HEK293 (cell line): ENCODE measurements at regions not wholly inside any gene's neighbourhood (a gene's known extent, or its start where the extent isn't known, plus 50 kb on each side); places are given as distances from the start of the nearest gene placed in this dataset.

Source experiments
- CTCF ChIA-PET: fragments of 350-600 bp; formaldehyde crosslinking; extraction: SDS; loops from one replicate; lab custom pipeline; 2021; ENCODE audit warnings: antibody characterized with exemption; lab: Yijun Ruan, JAX
- POLR2A ChIA-PET: fragments of 300-600 bp; formaldehyde crosslinking; extraction: SDS; loops from one replicate; lab custom pipeline; 2020; ENCODE audit warnings: antibody characterized with exemption, inconsistent platforms; lab: Yijun Ruan, JAX
- H3K27ac ChIP-seq: fragments of 200-500 bp; sonication (Bioruptor generic); 2 replicates; pipeline ENCODE4 v1.5.1; 2014; ENCODE audit warnings: low read depth, low read length, control low read depth, inconsistent platforms; ENCODE audit errors: extremely low read depth
- H3K36me3 ChIP-seq, 2 experiments: fragments of 200-500 bp in 1 of 2; sonication (Bioruptor generic) in 1 of 2; 1 replicate in 1 of 2; 2 replicates in 1 of 2; pipeline ENCODE4 v1.5.1; 2014 to 2017; ENCODE audit warnings: inconsistent platforms in 2 of 2, low read length in 2 of 2; ENCODE audit not compliant: control insufficient read depth in 2 of 2, insufficient read depth in 1 of 2
- H3K4me1 ChIP-seq: fragments of 200-500 bp; sonication (Bioruptor generic); 2 replicates; pipeline ENCODE4 v1.5.1; 2014; ENCODE audit warnings: mild to moderate bottlenecking, low read length, inconsistent platforms; ENCODE audit not compliant: control insufficient read depth, insufficient read depth
- H3K4me3 ChIP-seq: 2 replicates; pipeline ENCODE4 v1.5.1; 2011; ENCODE audit warnings: low read depth, mild to moderate bottlenecking, control low read depth, low read length, moderate library complexity
- H3K9me3 ChIP-seq: fragments of 200-500 bp; sonication (Bioruptor generic); 2 replicates; pipeline ENCODE4 v1.5.1; 2014; ENCODE audit warnings: low read depth, low read length, inconsistent platforms; ENCODE audit not compliant: control insufficient read depth, insufficient read depth
- HOXA7 ChIP-seq: sonication (generic); formaldehyde crosslinking; IDR thresholded peaks from 2 replicates; pipeline ENCODE4 v1.8.1; 2022; ENCODE audit warnings: missing genetic modification reagents, borderline replicate concordance
- HOXC10 ChIP-seq: sonication (generic); formaldehyde crosslinking; IDR thresholded peaks from 2 replicates; pipeline ENCODE4 v1.8.1; 2023; ENCODE audit warnings: mild to moderate bottlenecking, missing genetic modification reagents
- OSR2 ChIP-seq: fragments of 450-650 bp; formaldehyde crosslinking; IDR thresholded peaks from 2 replicates; pipeline ENCODE4 v1.5.1; 2016; ENCODE audit warnings: missing biosample characterization, missing genetic modification characterization
- ZBTB8A ChIP-seq: fragments of 450-650 bp; formaldehyde crosslinking; IDR thresholded peaks from 2 replicates; pipeline ENCODE4 v1.5.1; 2016; ENCODE audit warnings: missing biosample characterization, missing genetic modification characterization
- ZFP69B ChIP-seq: fragments of 450-650 bp; formaldehyde crosslinking; IDR thresholded peaks from 2 replicates; pipeline ENCODE4 v1.5.1; 2016; ENCODE audit warnings: missing biosample characterization, missing genetic modification characterization
- ZNF121 ChIP-seq: fragments of 450-650 bp; formaldehyde crosslinking; IDR thresholded peaks from 2 replicates; pipeline ENCODE4 v1.5.1; 2016; ENCODE audit warnings: missing biosample characterization, missing genetic modification characterization
- ZNF132 ChIP-seq: fragments of 450-650 bp; formaldehyde crosslinking; IDR thresholded peaks from 2 replicates; pipeline ENCODE4 v1.5.1; 2017; ENCODE audit warnings: missing biosample characterization, missing genetic modification characterization, borderline replicate concordance
- ZNF140 ChIP-seq: fragments of 450-650 bp; formaldehyde crosslinking; IDR thresholded peaks from 2 replicates; pipeline ENCODE4 v1.5.1; 2016; ENCODE audit warnings: missing biosample characterization, missing genetic modification characterization
- ZNF248 ChIP-seq: fragments of 450-650 bp; formaldehyde crosslinking; IDR thresholded peaks from 2 replicates; pipeline ENCODE4 v1.5.1; 2017; ENCODE audit warnings: missing biosample characterization, missing genetic modification characterization
- ZNF274 ChIP-seq, 2 experiments: fragments of 200-500 bp in 1 of 2; fragments of 450-650 bp in 1 of 2; sonication (Bioruptor generic) in 1 of 2; formaldehyde crosslinking in 1 of 2; IDR thresholded peaks; 2 replicates each; pipeline versions ENCODE4 v1.5.1 to v1.6.1; 2014 to 2016; ENCODE audit warnings: borderline replicate concordance in 1 of 2, inconsistent platforms in 1 of 2, low read length in 1 of 2, missing biosample characterization in 1 of 2, missing genetic modification characterization in 1 of 2
- ZNF311 ChIP-seq: fragments of 450-650 bp; formaldehyde crosslinking; IDR thresholded peaks from 2 replicates; pipeline ENCODE4 v1.5.1; 2017; ENCODE audit warnings: missing biosample characterization, missing genetic modification characterization, borderline replicate concordance
- ZNF394 ChIP-seq: fragments of 450-650 bp; formaldehyde crosslinking; IDR thresholded peaks from 2 replicates; pipeline ENCODE4 v1.5.1; 2016; ENCODE audit warnings: missing biosample characterization, missing genetic modification characterization, mild to moderate bottlenecking, moderate library complexity, borderline replicate concordance
- ZNF404 ChIP-seq: fragments of 450-650 bp; formaldehyde crosslinking; IDR thresholded peaks from 2 replicates; pipeline ENCODE4 v1.5.1; 2017; ENCODE audit warnings: missing biosample characterization, missing genetic modification characterization
- ZNF654 ChIP-seq: fragments of 450-650 bp; formaldehyde crosslinking; IDR thresholded peaks from 2 replicates; pipeline ENCODE4 v1.5.1; 2016; ENCODE audit warnings: low read depth, missing biosample characterization, missing genetic modification characterization
- ZNF747 ChIP-seq: fragments of 450-650 bp; formaldehyde crosslinking; IDR thresholded peaks from 2 replicates; pipeline ENCODE4 v1.5.1; 2016; ENCODE audit warnings: missing biosample characterization, missing genetic modification characterization
- ZNF76 ChIP-seq: fragments of 450-650 bp; formaldehyde crosslinking; IDR thresholded peaks from 2 replicates; pipeline ENCODE4; 2016; ENCODE audit warnings: low read depth, missing biosample characterization, missing genetic modification characterization, borderline replicate concordance
- ZNF768 ChIP-seq: fragments of 450-650 bp; formaldehyde crosslinking; IDR thresholded peaks from 2 replicates; pipeline ENCODE4 v1.5.1; 2018; ENCODE audit warnings: missing biosample characterization, mild to moderate bottlenecking, missing genetic modification characterization
- ZNF785 ChIP-seq: fragments of 450-650 bp; formaldehyde crosslinking; IDR thresholded peaks from 2 replicates; pipeline ENCODE4 v1.5.1; 2016; ENCODE audit warnings: missing biosample characterization, missing genetic modification characterization
- ZNF843 ChIP-seq: fragments of 450-650 bp; formaldehyde crosslinking; IDR thresholded peaks from 2 replicates; pipeline ENCODE4 v1.5.1; 2016; ENCODE audit warnings: missing biosample characterization, missing genetic modification characterization
- TF ChIP-seq, protein P1 (sequence below): fragments of 450-650 bp; formaldehyde crosslinking; IDR thresholded peaks from 2 replicates; pipeline ENCODE4 v1.5.1; 2016; ENCODE audit warnings: missing biosample characterization, missing genetic modification characterization
- TF ChIP-seq, protein P2 (sequence below): sonication (generic); formaldehyde crosslinking; IDR thresholded peaks from 2 replicates; pipeline ENCODE4 v1.8.1; 2022; ENCODE audit warnings: mild to moderate bottlenecking, moderate library complexity, missing genetic modification reagents
- TF ChIP-seq, protein P3 (sequence below): fragments of 450-650 bp; formaldehyde crosslinking; IDR thresholded peaks from 2 replicates; pipeline ENCODE4 v1.5.1; 2017; ENCODE audit warnings: missing biosample characterization, mild to moderate bottlenecking, missing genetic modification characterization, moderate library complexity
- TF ChIP-seq, protein P4 (sequence below): fragments of 450-650 bp; formaldehyde crosslinking; IDR thresholded peaks from 2 replicates; pipeline ENCODE4; 2016; ENCODE audit warnings: missing biosample characterization, missing genetic modification characterization
- TF ChIP-seq, protein P5 (sequence below): fragments of 450-650 bp; formaldehyde crosslinking; IDR thresholded peaks from 2 replicates; pipeline ENCODE4 v1.5.1; 2017; ENCODE audit warnings: missing biosample characterization, missing genetic modification characterization

DNA sequence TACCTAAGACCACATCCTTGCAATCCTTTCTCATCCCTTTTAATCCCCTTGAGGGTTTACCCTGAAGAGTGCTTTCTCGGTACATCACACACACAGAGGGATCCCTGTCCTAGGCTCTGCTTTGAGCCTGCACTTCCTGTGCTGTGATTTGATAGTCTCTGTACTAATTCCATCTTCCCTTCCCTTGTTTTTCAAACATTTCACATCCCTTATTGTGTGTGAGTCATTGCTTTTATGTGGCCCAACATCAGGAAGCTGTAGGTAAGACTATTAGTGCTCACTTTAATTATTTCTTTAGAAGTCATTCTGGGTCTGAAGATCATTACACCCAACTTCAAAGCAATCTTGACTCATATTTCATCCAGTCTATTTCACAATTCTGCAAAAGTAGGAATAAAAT, 57.2 kb upstream of the ANKEF1 start:
- no peaks in the 10 kb centered on the region for H3K36me3 ChIP-seq
- no peaks in the 10 kb centered on the region for H3K9me3 ChIP-seq
- no peak for TF ChIP-seq ZNF132
- TF ChIP-seq ZBTB8A (tag by site-specific recombination), result no peak
- TF ChIP-seq ZNF394 (tag by site-specific recombination), result no peak
- TF ChIP-seq, protein P1, sequence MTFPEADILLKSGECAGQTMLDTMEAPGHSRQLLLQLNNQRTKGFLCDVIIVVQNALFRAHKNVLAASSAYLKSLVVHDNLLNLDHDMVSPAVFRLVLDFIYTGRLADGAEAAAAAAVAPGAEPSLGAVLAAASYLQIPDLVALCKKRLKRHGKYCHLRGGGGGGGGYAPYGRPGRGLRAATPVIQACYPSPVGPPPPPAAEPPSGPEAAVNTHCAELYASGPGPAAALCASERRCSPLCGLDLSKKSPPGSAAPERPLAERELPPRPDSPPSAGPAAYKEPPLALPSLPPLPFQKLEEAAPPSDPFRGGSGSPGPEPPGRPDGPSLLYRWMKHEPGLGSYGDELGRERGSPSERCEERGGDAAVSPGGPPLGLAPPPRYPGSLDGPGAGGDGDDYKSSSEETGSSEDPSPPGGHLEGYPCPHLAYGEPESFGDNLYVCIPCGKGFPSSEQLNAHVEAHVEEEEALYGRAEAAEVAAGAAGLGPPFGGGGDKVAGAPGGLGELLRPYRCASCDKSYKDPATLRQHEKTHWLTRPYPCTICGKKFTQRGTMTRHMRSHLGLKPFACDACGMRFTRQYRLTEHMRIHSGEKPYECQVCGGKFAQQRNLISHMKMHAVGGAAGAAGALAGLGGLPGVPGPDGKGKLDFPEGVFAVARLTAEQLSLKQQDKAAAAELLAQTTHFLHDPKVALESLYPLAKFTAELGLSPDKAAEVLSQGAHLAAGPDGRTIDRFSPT (tag by site-specific recombination), result no peak
- TF ChIP-seq ZNF121 (tag by site-specific recombination), result no peak
- no peak for TF ChIP-seq ZNF274 (IDR thresholded peaks at IDR 0.05; ENCODE audit: low read length)
- TF ChIP-seq ZNF274 (tag by site-specific recombination; IDR thresholded peaks at IDR 0.05; ENCODE audit: borderline replicate concordance), result no peak
- TF ChIP-seq ZNF140 (tag by site-specific recombination), result no peak
- no peak for TF ChIP-seq ZNF404 (tag by site-specific recombination)
- TF ChIP-seq, protein P2, sequence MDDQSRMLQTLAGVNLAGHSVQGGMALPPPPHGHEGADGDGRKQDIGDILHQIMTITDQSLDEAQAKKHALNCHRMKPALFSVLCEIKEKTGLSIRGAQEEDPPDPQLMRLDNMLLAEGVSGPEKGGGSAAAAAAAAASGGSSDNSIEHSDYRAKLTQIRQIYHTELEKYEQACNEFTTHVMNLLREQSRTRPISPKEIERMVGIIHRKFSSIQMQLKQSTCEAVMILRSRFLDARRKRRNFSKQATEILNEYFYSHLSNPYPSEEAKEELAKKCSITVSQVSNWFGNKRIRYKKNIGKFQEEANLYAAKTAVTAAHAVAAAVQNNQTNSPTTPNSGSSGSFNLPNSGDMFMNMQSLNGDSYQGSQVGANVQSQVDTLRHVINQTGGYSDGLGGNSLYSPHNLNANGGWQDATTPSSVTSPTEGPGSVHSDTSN (CRISPR knock-in tag), result no peak
- no peak for TF ChIP-seq ZNF248 (tag by site-specific recombination)
- TF ChIP-seq ZNF768 (tag by site-specific recombination), result no peak
- TF ChIP-seq OSR2, result no peak
- TF ChIP-seq ZNF843 (tag by site-specific recombination), result no peak
- TF ChIP-seq ZNF311 (tag by site-specific recombination), result no peak
- TF ChIP-seq, protein P3, sequence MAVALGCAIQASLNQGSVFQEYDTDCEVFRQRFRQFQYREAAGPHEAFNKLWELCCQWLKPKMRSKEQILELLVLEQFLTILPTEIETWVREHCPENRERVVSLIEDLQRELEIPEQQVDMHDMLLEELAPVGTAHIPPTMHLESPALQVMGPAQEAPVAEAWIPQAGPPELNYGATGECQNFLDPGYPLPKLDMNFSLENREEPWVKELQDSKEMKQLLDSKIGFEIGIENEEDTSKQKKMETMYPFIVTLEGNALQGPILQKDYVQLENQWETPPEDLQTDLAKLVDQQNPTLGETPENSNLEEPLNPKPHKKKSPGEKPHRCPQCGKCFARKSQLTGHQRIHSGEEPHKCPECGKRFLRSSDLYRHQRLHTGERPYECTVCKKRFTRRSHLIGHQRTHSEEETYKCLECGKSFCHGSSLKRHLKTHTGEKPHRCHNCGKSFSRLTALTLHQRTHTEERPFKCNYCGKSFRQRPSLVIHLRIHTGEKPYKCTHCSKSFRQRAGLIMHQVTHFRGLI (tag by site-specific recombination), result no peak
- no peak for TF ChIP-seq ZNF747 (tag by site-specific recombination)
- TF ChIP-seq HOXA7, result no peak
- no peak for TF ChIP-seq ZNF785 (tag by site-specific recombination)
- no peak for TF ChIP-seq ZNF654 (tag by site-specific recombination)
- TF ChIP-seq HOXC10 (CRISPR knock-in tag), result no peak
- no peak overlapping the region for H3K4me3 ChIP-seq
- ChIA-PET CTCF (interaction anchor here (0.6 to 6.8 kb wide), 42 partner anchors 11 to 1566 kb away, joined by 3 to 126 read pairs (median 4); partner anchors contain the start of genes JAG1, MKKS and SLX4IP), POLR2A (no interaction called here)
- no peak overlapping the region for H3K27ac ChIP-seq
- H3K4me1 ChIP-seq, result 0 out of 2 replicates have a peak, but pooled peaks cover 2% of the 10 kb centered on the region

DNA sequence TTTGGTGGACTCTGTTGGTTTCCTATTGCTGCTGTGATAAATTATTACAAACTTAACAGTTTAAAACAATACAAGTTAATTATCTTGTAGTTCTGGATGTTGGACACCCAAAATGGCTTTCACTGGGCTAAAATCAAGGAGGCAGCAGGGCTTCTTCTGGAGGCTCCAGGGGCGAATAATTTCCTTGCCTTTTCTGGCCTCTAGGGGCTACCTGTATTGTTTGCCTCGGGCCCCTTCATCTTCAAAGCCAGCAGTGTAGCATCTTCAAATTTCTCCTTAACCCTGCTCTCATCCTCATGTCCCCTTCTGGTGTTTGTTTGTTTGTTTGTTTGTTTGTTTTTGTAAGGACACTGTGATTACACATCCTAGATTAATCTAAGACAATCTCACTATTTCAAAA, 60.5 kb upstream of the ANKEF1 start:
- H3K9me3 ChIP-seq, result no peaks in the 10 kb centered on the region
- ChIA-PET CTCF (interaction anchor here (0.5 to 1.0 kb wide), 4 partner anchors 18 to 626 kb away, joined by 3 to 7 read pairs (median 3); no protein-coding TSS in a partner anchor), POLR2A (no interaction called here)
- no peak overlapping the region for H3K4me3 ChIP-seq
- no peaks in the 10 kb centered on the region for H3K36me3 ChIP-seq
- H3K4me1 ChIP-seq, result no peaks in the 10 kb centered on the region
- TF ChIP-seq, protein P4, sequence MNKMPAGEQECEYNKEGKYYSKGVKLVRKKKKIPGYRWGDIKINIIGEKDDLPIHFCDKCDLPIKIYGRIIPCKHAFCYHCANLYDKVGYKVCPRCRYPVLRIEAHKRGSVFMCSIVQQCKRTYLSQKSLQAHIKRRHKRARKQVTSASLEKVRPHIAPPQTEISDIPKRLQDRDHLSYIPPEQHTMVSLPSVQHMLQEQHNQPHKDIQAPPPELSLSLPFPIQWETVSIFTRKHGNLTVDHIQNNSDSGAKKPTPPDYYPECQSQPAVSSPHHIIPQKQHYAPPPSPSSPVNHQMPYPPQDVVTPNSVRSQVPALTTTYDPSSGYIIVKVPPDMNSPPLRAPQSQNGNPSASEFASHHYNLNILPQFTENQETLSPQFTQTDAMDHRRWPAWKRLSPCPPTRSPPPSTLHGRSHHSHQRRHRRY (tag by site-specific recombination), result no peak
- TF ChIP-seq ZFP69B (tag by site-specific recombination) (no peak), ZNF76 (tag by site-specific recombination) (no peak)
- TF ChIP-seq, protein P5, sequence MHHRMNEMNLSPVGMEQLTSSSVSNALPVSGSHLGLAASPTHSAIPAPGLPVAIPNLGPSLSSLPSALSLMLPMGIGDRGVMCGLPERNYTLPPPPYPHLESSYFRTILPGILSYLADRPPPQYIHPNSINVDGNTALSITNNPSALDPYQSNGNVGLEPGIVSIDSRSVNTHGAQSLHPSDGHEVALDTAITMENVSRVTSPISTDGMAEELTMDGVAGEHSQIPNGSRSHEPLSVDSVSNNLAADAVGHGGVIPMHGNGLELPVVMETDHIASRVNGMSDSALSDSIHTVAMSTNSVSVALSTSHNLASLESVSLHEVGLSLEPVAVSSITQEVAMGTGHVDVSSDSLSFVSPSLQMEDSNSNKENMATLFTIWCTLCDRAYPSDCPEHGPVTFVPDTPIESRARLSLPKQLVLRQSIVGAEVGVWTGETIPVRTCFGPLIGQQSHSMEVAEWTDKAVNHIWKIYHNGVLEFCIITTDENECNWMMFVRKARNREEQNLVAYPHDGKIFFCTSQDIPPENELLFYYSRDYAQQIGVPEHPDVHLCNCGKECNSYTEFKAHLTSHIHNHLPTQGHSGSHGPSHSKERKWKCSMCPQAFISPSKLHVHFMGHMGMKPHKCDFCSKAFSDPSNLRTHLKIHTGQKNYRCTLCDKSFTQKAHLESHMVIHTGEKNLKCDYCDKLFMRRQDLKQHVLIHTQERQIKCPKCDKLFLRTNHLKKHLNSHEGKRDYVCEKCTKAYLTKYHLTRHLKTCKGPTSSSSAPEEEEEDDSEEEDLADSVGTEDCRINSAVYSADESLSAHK (tag by site-specific recombination), result no peak
- H3K27ac ChIP-seq, result no peak overlapping the region
